Loucy (cell line): ENCODE measurements at regions not wholly inside any gene's neighbourhood (a gene's known extent, or its start where the extent isn't known, plus 50 kb on each side); places are given as distances from the start of the nearest gene placed in this dataset.

Experiments
- CTCF ChIP-seq: fragments of 200-600 bp; sonication (generic); conservative IDR thresholded peaks from 2 replicates; pipeline ENCODE4 v1.5.1; 2014; ENCODE audit warnings: mild to moderate bottlenecking, antibody characterized with exemption, low read length
- EZH2phosphoT487 ChIP-seq: fragments of 200-600 bp; IDR thresholded peaks from 2 replicates; pipeline ENCODE4 v1.6.1; 2018; ENCODE audit warnings: antibody characterized with exemption, mild to moderate bottlenecking, moderate library complexity, borderline replicate concordance

GRCh38 chr5:168089201-168089887 lies 202.1 kb upstream of the WWC1 start:
- TF ChIP-seq CTCF (no peak), EZH2phosphoT487 (no peak)
